ENCODE measurements at regions not wholly inside any gene's neighbourhood (a gene's known extent, or its start where the extent isn't known, plus 50 kb on each side); places are given as distances from the start of the nearest gene placed in this dataset.

- no peak for DNase-seq
- no peak overlapping the region for H3K4me3 Mint-ChIP-seq
- Histone ChIP-seq H3K27me3 (ENCODE audit: control insufficient read depth in 2 of 2, insufficient read depth in 2 of 2, low read length in 2 of 2) (no peaks in the 10 kb centered on the region), H3K9me3 (replicated peaks in 1 of 2; ENCODE audit: control insufficient read depth in 1 of 2, insufficient read depth in 1 of 2, low read length in 2 of 2) (peaks cover 17 to 29% of the 10 kb centered on the region in 2 donors), H3K79me2 (ENCODE audit: insufficient read depth, low read length) (no peaks in the 10 kb centered on the region), H3K36me3 (replicated peaks in 1 of 2; ENCODE audit: control insufficient read depth in 1 of 2, insufficient read depth in 2 of 2, low read length in 2 of 2) (no peaks in the 10 kb centered on the region), H3K4me1 (ENCODE audit: control insufficient read depth in 1 of 2, insufficient read depth in 2 of 2, low read length in 2 of 2) (no peaks in the 10 kb centered on the region), H3K4me3 (replicated peaks in 1 of 3; ENCODE audit: low read depth in 2 of 3, low read length in 3 of 3) (no peak overlapping the region), H2AFZ (ENCODE audit: insufficient read depth, low read depth, low read length, poor library complexity, severe bottlenecking) (no peak overlapping the region), H3K9ac (ENCODE audit: insufficient read depth, low read length, poor library complexity, severe bottlenecking) (no peak overlapping the region), H4K20me1 (ENCODE audit: insufficient read depth, low read length) (no peaks in the 10 kb centered on the region), H3K4me2 (replicated peaks; ENCODE audit: extremely low read depth, low read length, poor library complexity, severe bottlenecking) (no peak overlapping the region), H3K27ac (ENCODE audit: low read depth in 1 of 2, low read length in 2 of 2) (no peak overlapping the region)
- H3K4me1 Mint-ChIP-seq: no peaks in the 10 kb centered on the region
- intact Hi-C loops (cut with micrococcal nuclease): no loop called here
- TF ChIP-seq CTCF (IDR thresholded peaks at IDR 0.05): no peak
- H3K36me3 Mint-ChIP-seq: no peaks in the 10 kb centered on the region
- peaks cover 17 to 34% (median 24%) of the 10 kb centered on the region in 7 donors for H3K9me3 Mint-ChIP-seq
- no peak overlapping the region for H3K27ac Mint-ChIP-seq
- 92% methylated on average over 11 of the region's 15 CpGs for WGBS (ENCODE audit: insufficient coverage)
- H3K27me3 Mint-ChIP-seq (ENCODE audit: low read depth in 3 of 3): peaks cover 0 to 4% (median 2%) of the 10 kb centered on the region in 3 donors
These were observed 126.7 kb downstream of the SOX1 start for GRCh38 chr13:112193463-112194166.

DNA sequence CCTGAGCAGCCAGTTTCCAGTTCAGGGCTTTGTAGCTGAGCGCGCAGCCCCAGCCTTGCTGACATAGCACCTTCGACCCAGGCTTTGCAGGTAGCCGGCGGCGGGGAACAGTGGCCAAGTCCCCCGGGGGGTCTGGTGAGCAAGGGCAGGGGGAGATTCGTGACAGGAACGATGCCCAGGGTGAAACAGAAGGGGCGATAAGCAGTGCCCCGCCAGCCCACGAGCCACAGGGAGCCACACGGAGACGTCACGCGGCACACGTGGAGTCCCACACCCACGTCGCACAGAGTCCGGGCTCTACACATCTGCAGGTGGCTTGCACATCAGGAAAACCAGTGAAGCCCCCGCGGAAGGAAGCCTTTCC lies 127.2 kb downstream of the SOX1 start:
- Mint-ChIP-seq H3K36me3 (no peaks in the 10 kb centered on the region), H3K27ac (no peak overlapping the region), H3K4me1 (no peaks in the 10 kb centered on the region), H3K9me3 (peaks cover 15 to 34% (median 24%) of the 10 kb centered on the region in 7 donors), H3K4me3 (no peak overlapping the region), H3K27me3 (ENCODE audit: low read depth in 3 of 3) (peaks cover 0 to 4% (median 2%) of the 10 kb centered on the region in 3 donors)
- no peaks in the 10 kb centered on the region for H3K36me3 ChIP-seq (replicated peaks in 1 of 2; ENCODE audit: control insufficient read depth in 1 of 2, insufficient read depth in 2 of 2, low read length in 2 of 2)
- peaks cover 17 to 28% of the 10 kb centered on the region in 2 donors for H3K9me3 ChIP-seq (replicated peaks in 1 of 2; ENCODE audit: control insufficient read depth in 1 of 2, insufficient read depth in 1 of 2, low read length in 2 of 2)
- no peak overlapping the region for H3K9ac ChIP-seq (ENCODE audit: insufficient read depth, low read length, poor library complexity, severe bottlenecking)
- intact Hi-C loops (cut with micrococcal nuclease): no loop called here
- H3K27me3 ChIP-seq (ENCODE audit: control insufficient read depth in 2 of 2, insufficient read depth in 2 of 2, low read length in 2 of 2): no peaks in the 10 kb centered on the region
- H3K27ac ChIP-seq (ENCODE audit: low read depth in 1 of 2, low read length in 2 of 2): no peak overlapping the region
- H3K4me2 ChIP-seq (replicated peaks; ENCODE audit: extremely low read depth, low read length, poor library complexity, severe bottlenecking): no peak overlapping the region
- WGBS (ENCODE audit: insufficient coverage): 95% methylated on average over 20 of the region's 22 CpGs
- no peak for DNase-seq
- no peaks in the 10 kb centered on the region for H3K4me1 ChIP-seq (ENCODE audit: control insufficient read depth in 1 of 2, insufficient read depth in 2 of 2, low read length in 2 of 2)
- H3K4me3 ChIP-seq (replicated peaks in 1 of 3; ENCODE audit: low read depth in 2 of 3, low read length in 3 of 3): no peak overlapping the region
- no peaks in the 10 kb centered on the region for H4K20me1 ChIP-seq (ENCODE audit: insufficient read depth, low read length)
- no peak for TF ChIP-seq CTCF (IDR thresholded peaks at IDR 0.05)
- no peak overlapping the region for H2AFZ ChIP-seq (ENCODE audit: insufficient read depth, low read depth, low read length, poor library complexity, severe bottlenecking)
- H3K79me2 ChIP-seq (ENCODE audit: insufficient read depth, low read length): no peaks in the 10 kb centered on the region
